VCaP (cell line): ENCODE measurements at regions not wholly inside any gene's neighbourhood (a gene's known extent, or its start where the extent isn't known, plus 50 kb on each side); places are given as distances from the start of the nearest gene placed in this dataset.

Experiments
- H3K27ac ChIP-seq: fragments of 450-650 bp; 2 replicates; pipeline ENCODE4 v1.5.1; 2017
- CTCF ChIP-seq: fragments of 450-650 bp; conservative IDR thresholded peaks from 2 replicates; pipeline ENCODE4 v1.5.1; 2017; ENCODE audit warnings: mild to moderate bottlenecking, moderate library complexity

GRCh38 chr14:44783901-44784300 is 177.8 kb downstream of the KLHL28 start:
- no peak overlapping the region for H3K27ac ChIP-seq
- no peak for TF ChIP-seq CTCF

- no peak for TF ChIP-seq CTCF
- H3K27ac ChIP-seq: no peak overlapping the region
Measured at GRCh38 chr14:44782775-44783238, 178.9 kb downstream of the KLHL28 start.

GRCh38 chr14:44780989-44781388 is 180.8 kb downstream of the KLHL28 start:
- no peak for TF ChIP-seq CTCF
- H3K27ac ChIP-seq: no peak overlapping the region

GRCh38 chr14:44778604-44779003 is 183.1 kb downstream of the KLHL28 start:
- H3K27ac ChIP-seq: no peak overlapping the region
- no peak for TF ChIP-seq CTCF

- no peak for TF ChIP-seq CTCF
- no peak overlapping the region for H3K27ac ChIP-seq
Measured at GRCh38 chr14:44777584-44777983, 184.2 kb downstream of the KLHL28 start.

- no peak overlapping the region for H3K27ac ChIP-seq
- TF ChIP-seq CTCF: no peak
Measured at GRCh38 chr14:44775248-44775647, 186.5 kb downstream of the KLHL28 start.

GRCh38 chr14:44774396-44774795 is 187.4 kb downstream of the KLHL28 start:
- TF ChIP-seq CTCF: no peak

GRCh38 chr14:44771496-44771895 is 190.3 kb downstream of the KLHL28 start:
- peak overlapping the region; percentile 60 for H3K27ac ChIP-seq
- no peak for TF ChIP-seq CTCF

More at GRCh38 chr14:44774396-44774795, 187.4 kb downstream of the KLHL28 start:
- H3K27ac ChIP-seq: no peak overlapping the region
